Body of pancreas (tissue), 4 donors: ENCODE measurements at regions not wholly inside any gene's neighbourhood (a gene's known extent, or its start where the extent isn't known, plus 50 kb on each side); places are given as distances from the start of the nearest gene placed in this dataset.

ENCODE experiments used
- CTCF ChIP-seq, 7 experiments: fragments of 450-650 bp in 4 of 7; fragments of 200-600 bp in 3 of 7; sonication (generic) in 3 of 7; IDR thresholded peaks; one replicate each; pipeline ENCODE4 v1.5.1; 2016 to 2019; ENCODE audit warnings: antibody characterized with exemption in 7 of 7
- POLR2A ChIP-seq, 3 donors: fragments of 450-650 bp; IDR thresholded peaks; one replicate each; pipeline ENCODE4 v1.6.1; 2016; ENCODE audit warnings: antibody characterized with exemption in 3 of 3, mild to moderate bottlenecking in 2 of 3

GRCh38 chr6:80480421-80481157 lies 374.1 kb downstream of the BCKDHB start:
- TF ChIP-seq CTCF (IDR thresholded peaks at IDR 0.05) (no peak), POLR2A (IDR thresholded peaks at IDR 0.05) (no peak)
